GM23338 (cell line): ENCODE measurements at regions not wholly inside any gene's neighbourhood (a gene's known extent, or its start where the extent isn't known, plus 50 kb on each side); places are given as distances from the start of the nearest gene placed in this dataset.

ENCODE experiments used
- CREB1 ChIP-seq: fragments of 250-450 bp; sonication (Bioruptor Pico); IDR thresholded peaks from 2 replicates; pipeline ENCODE4 v1.5.0; 2020; ENCODE audit warnings: low read depth, mild to moderate bottlenecking, moderate library complexity
- ETS1 ChIP-seq: IDR thresholded peaks from 2 replicates; pipeline ENCODE4 v1.6.1; 2016; ENCODE audit warnings: antibody characterized with exemption
- EZH2 ChIP-seq: fragments of 200-600 bp; sonication (generic); IDR thresholded peaks from one replicate; pipeline ENCODE4 v1.8.0; 2017; ENCODE audit warnings: antibody characterized with exemption, mild to moderate bottlenecking, low read depth; ENCODE audit not compliant: unreplicated experiment
- EZH2phosphoT487 ChIP-seq: fragments of 200-600 bp; sonication (generic); IDR thresholded peaks from one replicate; pipeline ENCODE4 v1.8.1; 2018; ENCODE audit warnings: antibody characterized with exemption; ENCODE audit not compliant: unreplicated experiment
- JUNB ChIP-seq: IDR thresholded peaks from one replicate; pipeline ENCODE4 v1.6.1; 2016; ENCODE audit warnings: antibody characterized with exemption; ENCODE audit not compliant: unreplicated experiment
- POLR2AphosphoS5 ChIP-seq: IDR thresholded peaks from 2 replicates; pipeline ENCODE4 v1.6.1; 2016; ENCODE audit warnings: antibody characterized with exemption, low read depth
- REST ChIP-seq: IDR thresholded peaks from one replicate; pipeline ENCODE4 v1.6.1; 2018; ENCODE audit warnings: antibody characterized with exemption; ENCODE audit not compliant: unreplicated experiment
- STAT1 ChIP-seq: IDR thresholded peaks from one replicate; pipeline ENCODE4 v1.6.1; 2016; ENCODE audit warnings: antibody characterized with exemption; ENCODE audit not compliant: unreplicated experiment
- ZNF114 ChIP-seq: fragments of 250-450 bp; sonication (Bioruptor Pico); IDR thresholded peaks from 2 replicates; pipeline ENCODE4 v1.5.0; 2020; ENCODE audit warnings: mild to moderate bottlenecking, moderate library complexity
- ZNF462 ChIP-seq: fragments of 250-450 bp; sonication (Bioruptor Pico); IDR thresholded peaks from 2 replicates; pipeline ENCODE4 v1.5.0; 2020; ENCODE audit warnings: mild to moderate bottlenecking, moderate library complexity
- TF ChIP-seq, protein P1 (sequence below), 2 experiments: fragments of 200-600 bp in 1 of 2; sonication (generic) in 1 of 2; conservative IDR thresholded peaks; 2 replicates each; pipeline versions ENCODE4 v1.5.1 to v1.6.1; 2016 to 2017; ENCODE audit warnings: antibody characterized with exemption in 2 of 2, low read depth in 2 of 2, mild to moderate bottlenecking in 2 of 2, moderate library complexity in 1 of 2

DNA sequence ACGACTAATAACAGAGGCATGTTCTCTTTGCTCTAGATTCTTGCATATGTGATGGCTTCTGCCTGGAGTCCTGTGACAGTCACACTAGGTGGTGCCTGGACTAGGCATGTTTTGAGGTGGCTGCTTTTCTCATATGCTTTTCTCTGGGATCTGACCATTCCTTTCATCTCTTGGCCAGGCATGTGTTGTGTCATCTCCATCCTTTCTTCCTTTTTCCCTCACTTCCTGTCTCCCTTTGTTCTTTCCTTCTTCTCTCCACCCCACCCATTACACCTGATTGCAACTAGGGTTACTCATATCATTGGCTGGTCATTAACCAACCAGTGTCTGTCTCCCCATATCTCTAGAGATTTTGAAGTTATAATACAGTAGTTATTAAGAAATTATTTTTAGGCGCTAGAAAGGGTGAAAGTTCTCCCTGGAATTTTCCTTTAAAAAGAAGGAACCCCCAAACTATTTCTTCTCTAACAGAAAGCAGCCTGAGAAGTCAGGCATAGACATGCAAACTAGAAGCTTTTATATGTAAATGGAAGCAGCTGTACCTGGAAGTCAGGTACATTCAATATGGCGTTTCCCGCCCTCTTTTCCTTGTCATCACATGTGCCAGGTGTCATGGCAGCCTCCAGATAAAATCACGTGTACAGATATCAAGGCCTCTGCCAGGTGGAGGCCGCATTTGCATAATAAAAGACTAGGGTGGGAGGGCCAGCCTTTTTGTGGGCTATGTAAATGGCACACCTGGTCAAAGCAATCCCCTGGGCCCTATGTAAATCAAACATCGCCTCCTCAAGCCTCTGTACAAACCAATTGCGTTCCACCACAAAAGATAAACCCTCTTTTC lies 220.4 kb upstream of the MEX3C start:
- TF ChIP-seq, protein P1, sequence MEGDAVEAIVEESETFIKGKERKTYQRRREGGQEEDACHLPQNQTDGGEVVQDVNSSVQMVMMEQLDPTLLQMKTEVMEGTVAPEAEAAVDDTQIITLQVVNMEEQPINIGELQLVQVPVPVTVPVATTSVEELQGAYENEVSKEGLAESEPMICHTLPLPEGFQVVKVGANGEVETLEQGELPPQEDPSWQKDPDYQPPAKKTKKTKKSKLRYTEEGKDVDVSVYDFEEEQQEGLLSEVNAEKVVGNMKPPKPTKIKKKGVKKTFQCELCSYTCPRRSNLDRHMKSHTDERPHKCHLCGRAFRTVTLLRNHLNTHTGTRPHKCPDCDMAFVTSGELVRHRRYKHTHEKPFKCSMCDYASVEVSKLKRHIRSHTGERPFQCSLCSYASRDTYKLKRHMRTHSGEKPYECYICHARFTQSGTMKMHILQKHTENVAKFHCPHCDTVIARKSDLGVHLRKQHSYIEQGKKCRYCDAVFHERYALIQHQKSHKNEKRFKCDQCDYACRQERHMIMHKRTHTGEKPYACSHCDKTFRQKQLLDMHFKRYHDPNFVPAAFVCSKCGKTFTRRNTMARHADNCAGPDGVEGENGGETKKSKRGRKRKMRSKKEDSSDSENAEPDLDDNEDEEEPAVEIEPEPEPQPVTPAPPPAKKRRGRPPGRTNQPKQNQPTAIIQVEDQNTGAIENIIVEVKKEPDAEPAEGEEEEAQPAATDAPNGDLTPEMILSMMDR (conservative IDR thresholded peaks at IDR 0.05; ENCODE audit: low read depth in 2 of 2): no peak
- TF ChIP-seq EZH2phosphoT487 (no peak), EZH2 (no peak), POLR2AphosphoS5 (peak; percentile 19; the same call in 1 of the 2 replicates), JUNB (no peak), CREB1 (peak; percentile 78), ZNF114 (CRISPR knock-in tag) (peak; percentile 7; the same call in 1 of the 2 replicates), REST (no peak), STAT1 (no peak), ZNF462 (CRISPR knock-in tag) (peak; percentile 89), ETS1 (peak; percentile 69; the same call in 1 of the 2 replicates)
